Fibroblast of skin of right quadriceps (primary cell): ENCODE measurements at regions not wholly inside any gene's neighbourhood (a gene's known extent, or its start where the extent isn't known, plus 50 kb on each side); places are given as distances from the start of the nearest gene placed in this dataset.

Experiments
- DNase-seq: peaks from one replicate; pipeline ENCODE4 v3.0.0-alpha.2; 2013

DNA sequence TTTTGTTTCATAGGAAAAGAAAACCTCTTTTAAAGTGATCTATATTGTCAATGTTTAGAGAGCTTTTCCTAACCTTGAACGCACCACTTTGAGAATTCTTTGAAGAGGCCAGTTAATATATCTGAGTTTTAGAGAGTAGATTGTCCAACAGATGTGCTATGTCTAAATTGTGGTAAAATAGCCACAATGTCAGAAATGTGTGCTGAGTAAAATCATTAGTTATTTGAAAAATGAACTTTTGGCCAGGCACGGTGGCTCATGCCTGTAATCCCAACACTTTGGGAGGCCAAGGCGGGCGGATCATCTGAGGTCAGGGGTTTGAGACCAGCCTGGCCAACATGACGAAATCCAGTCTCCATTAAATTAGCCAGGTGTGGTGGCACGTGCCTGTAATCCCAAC is 61.6 kb upstream of the KIAA1217 start:
- DNase-seq: no peak

DNA sequence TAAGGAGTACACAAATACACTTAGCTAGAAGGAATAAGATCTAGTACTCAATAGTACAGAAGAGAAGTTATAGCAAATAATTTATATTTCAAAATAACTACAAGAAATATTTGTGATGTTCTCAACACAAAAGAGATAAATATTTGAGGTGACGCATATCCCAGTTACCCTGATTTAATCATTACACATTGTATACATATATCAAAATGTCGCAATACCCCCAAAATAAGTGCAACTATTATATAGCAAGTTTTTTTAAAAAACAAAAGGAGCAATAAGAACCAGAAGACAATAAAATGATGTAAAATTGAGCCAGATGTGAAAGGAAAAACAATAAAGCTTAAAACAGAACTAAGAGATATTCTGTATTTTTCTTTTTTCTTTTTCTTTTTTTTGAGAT is 59.3 kb upstream of the KIAA1217 start:
- DNase-seq: no peak

DNA sequence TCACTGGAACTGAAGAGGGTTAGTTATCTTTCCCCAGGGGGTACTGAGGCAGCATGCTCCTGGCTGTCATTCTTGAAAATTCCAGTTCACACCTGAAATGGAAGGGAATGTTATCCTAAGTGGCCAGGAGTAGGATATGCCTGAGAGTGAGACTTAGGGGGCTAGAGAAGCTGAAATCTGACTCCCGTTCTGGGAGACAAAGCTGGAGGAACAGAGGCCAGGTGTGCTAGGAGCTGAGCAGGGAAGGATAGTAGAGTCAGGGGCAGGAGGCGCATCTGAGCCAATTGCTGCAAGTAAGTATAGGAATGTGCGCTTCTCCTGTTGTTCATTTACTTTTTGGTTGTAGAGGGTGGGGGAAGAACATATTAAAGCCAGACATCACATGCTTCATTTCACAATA is 58.1 kb upstream of the KIAA1217 start:
- no peak for DNase-seq

DNA sequence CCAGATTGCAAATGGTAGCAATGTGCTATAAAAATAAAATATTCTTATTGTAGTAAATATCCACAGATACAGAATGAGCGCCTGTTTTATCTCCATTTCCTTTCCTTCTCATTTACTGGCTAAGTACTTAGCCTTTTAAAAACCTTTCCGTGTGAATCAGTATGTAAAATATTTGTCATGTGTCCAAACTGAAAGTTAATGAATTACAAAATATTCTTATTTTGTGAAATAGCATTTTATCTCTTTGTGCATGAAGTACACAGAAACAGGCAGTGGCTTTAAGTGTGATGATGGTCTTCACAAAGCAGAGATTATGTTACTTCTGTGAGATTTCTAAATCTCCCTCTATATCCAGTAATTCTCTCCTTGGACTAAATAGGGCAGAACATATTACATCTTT is 56.7 kb upstream of the KIAA1217 start:
- DNase-seq: peak; percentile 43

DNA sequence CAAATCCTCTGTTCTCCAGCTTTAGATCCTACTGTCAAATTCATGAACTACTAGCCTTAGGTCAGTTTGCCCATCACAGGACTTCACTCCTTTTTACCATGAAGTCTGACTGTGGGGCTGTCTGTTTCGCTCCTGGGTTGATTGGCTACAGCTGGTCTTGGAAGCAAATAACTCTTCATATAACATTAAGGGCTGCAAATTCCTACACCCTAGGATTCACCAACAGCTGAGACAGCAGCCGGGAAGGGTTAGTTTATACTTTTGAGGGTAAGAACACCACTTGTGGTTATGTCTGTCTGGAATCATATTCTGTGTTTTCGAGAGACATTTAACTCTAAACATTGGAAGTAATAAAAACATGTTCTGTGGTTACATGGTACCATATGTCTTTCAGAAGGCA is 55.9 kb upstream of the KIAA1217 start:
- peak; percentile 91 for DNase-seq

DNA sequence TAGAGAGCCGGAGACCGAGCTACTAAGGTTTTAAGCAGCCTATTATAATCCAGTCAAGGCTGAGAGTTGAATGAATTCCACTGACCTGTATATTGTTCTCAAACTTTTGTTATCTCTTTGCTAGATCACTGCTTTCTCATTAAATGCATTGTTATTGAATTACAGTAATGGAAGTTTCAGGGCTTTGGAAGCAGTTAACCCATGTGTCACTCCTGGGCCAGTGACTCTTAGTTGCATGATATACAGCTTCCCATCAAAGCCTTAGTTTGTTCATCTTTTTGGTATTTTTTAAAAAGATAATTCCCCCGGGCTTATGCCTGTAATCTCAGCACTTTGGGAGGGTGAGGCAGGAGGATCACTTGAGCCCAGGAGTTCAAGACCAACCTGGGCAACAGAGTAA is 55.4 kb upstream of the KIAA1217 start:
- peak; percentile 83 for DNase-seq

DNA sequence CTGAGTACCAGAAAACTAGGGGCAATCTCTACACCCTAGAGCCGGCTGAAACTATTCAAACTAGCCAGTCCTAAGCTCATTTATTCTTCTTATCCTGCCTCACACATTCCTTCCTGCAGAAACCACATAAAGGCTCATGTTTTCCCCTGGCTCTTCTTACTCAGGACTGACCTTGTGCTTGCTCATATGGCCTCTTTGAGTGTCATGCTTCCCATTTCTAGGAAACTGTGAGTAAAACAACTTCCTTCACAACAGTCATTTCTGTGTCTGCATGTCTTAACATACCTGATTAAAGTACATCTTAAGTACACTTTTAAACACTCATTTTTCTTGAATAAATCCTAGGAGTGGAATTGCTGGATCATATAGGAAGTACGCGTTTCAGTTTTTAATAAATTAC is 52.3 kb upstream of the KIAA1217 start:
- DNase-seq: peak; percentile 63

DNA sequence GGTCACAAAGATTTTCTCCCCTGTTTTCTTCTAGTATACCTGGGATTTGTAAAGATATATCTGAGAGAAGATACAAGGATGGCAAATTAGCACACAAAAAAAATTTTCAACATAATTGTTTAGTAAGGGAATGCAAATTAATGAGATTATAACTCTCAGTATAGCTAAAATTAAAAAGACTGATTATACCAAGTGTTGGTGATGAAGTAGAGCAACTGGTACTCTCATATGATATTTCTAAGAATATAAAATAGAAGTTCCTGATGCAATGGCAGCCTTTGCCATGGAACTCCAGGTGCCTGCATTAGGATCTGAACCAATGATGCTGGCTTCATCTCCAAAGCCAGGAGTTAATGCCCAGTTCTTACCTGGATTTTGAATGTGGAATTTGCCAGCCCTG is 51.4 kb upstream of the KIAA1217 start:
- DNase-seq: no peak
